GM18861 (cell line): ENCODE measurements at regions not wholly inside any gene's neighbourhood (a gene's known extent, or its start where the extent isn't known, plus 50 kb on each side); places are given as distances from the start of the nearest gene placed in this dataset.

ENCODE experiments used
- ATAC-seq: cut with Tn5 transposase; IDR thresholded peaks from one replicate; pipeline ENCODE4 v1.9.1; 2021; ENCODE audit not compliant: unreplicated experiment

DNA sequence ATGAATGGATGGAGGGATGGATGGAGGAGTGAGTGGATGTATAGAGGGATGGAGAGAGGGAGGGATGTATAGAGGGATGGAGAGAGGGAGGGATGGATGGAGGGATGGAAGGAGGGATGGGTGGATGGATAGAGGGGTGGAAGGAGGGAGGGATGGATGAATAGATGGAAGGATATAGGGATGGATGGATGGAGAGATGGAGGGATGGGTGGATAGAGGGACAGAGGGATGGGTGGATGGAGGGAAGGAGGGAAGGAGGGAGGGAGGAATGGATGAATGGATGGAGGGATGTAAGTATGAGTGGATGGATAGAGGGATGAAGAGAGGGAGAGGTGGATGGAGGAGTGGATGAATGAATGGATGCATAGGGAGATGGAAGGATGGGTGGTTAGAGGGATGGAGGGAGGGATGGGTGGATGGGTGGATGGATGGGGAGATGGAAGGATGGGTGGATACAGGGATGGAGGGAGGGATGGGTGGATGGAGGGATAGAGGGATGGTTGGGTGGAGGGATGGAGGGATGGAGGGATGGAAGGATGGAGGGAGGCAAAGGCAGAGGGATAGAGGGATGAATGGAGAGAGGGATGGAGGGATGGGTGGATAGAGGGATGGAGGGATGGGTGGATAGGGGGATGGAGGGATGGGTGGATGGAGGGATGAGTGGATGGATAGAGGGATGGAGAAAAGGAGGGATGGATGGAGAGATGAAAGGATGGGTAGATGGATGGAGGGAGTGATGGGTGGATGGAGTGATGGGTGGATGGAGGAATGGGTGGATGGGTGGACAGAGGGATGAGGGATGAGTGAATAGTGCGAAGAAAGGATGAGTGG, 313.8 kb downstream of the UACA start:
- ATAC-seq: no peak

- ATAC-seq: no peak
Observed at GRCh38 chr15:70447928-70448698, 315.2 kb downstream of the UACA start.

- no peak for ATAC-seq
Observed at GRCh38 chr15:70447521-70447920, 315.8 kb downstream of the UACA start.

- no peak for ATAC-seq
Observed at GRCh38 chr15:70447081-70447480, 316.3 kb downstream of the UACA start.

DNA sequence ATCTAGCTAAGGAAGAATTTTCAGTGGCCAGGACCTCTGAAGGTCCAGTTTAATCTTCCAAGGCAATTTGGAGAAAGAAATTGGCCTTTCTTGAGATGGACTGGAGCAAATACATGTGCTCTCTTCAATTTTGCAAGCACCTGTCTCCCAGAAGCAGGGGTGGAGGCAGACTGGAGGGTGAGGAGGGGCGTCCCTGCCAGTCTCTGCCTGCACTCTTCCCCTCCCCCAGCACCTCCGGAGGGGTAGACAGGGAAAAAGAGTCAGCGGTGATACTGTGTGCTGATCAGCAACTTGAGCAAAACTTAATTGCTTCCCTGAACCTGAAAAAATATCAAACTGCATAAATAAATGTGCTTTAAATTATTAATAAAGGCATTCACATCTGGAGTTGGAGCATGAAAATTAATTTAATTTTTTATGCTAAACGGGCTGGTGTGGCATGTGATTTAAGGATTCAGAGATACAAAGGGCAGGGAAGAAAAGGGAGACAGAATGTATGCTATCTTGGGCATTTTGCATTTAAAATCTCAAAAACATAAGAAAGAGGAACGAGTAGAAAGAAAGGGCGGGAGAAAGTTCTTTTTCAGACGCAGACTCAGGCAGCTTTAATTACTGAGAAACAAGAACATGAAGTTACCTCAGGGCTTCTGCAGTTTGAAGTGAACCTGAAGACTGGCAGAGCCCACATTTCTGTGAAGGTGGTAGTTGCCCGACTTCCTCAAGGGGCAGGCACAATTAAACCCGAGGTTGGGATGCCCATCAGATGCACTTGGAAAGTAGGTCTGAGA, 319.7 kb downstream of the UACA start:
- ATAC-seq: no peak

GRCh38 chr15:70442616-70443321, 320.6 kb downstream of the UACA start:
- ATAC-seq: no peak

DNA sequence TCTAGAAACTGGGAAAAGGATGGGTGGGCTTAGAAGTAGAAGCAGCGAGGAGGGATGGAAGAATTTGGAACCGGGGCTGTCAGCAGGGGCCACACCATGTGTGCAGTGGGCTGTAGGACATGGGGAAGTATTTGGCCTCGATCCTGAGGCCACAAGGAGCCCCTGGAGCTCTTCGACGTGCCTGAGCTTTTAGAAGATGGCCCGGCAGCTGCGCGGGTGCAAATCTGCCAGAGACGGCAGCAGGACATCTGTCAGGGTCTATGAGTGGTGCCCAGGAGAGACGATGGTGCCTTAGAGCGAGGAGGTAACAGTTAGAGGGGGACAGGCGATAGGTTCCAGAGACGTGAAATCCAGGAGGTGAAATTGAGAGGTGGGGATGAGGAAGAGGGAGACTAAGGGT, 321.1 kb downstream of the UACA start:
- no peak for ATAC-seq

- ATAC-seq: no peak
Observed at GRCh38 chr15:70440416-70441138, 322.8 kb downstream of the UACA start.

GRCh38 chr15:70439880-70440279, 323.5 kb downstream of the UACA start:
- no peak for ATAC-seq

- ATAC-seq: no peak
Observed at GRCh38 chr15:70439304-70439877, 324.0 kb downstream of the UACA start.

- no peak for ATAC-seq
Observed at GRCh38 chr15:70438776-70439175, 324.6 kb downstream of the UACA start.

DNA sequence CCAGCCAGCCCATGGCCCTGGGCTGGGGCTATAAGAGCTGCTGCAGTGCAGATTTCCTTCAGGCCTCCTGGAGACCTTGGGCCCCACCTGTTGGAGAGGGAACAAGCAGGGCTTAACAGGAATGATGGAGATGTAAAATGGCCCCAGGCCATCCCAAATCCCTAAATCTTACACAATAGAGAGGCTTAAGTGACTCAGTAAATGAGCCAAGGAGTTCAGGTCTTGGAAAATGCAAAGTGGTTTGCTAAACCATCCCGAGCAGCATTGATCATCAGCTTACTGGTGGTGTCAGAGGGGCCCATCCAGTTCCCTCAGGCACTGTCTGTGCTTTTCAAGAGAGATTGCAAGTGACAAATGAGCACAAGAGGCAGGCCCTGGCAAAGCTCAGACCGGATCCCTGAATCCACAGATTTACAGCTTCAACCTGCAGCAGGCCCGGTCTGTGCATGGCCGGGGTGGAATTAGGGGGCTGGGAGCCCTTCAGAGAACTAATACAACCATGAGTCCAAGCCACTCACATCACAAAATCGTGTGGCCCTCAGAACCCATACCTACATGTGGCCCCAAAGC, 325.4 kb downstream of the UACA start:
- no peak for ATAC-seq

DNA sequence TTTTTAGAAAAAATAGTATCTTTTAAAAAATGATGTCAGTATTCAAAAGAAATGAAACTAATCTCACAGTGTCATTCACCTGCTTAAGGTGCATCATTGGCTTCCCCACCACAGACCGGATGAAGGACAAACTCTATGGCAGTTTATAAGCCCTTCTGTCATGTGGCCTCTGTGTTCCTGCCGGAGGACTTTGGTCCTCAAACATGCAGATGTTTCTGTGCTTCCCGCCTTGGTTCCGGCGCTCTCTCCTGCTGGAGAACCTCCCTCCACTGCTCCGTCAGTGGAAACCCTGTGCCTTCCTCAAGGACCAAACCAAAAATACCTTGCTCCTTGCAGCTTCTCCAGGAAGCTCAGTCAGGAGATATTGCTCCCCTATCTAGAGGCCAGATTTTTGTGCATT, 326.3 kb downstream of the UACA start:
- no peak for ATAC-seq

DNA sequence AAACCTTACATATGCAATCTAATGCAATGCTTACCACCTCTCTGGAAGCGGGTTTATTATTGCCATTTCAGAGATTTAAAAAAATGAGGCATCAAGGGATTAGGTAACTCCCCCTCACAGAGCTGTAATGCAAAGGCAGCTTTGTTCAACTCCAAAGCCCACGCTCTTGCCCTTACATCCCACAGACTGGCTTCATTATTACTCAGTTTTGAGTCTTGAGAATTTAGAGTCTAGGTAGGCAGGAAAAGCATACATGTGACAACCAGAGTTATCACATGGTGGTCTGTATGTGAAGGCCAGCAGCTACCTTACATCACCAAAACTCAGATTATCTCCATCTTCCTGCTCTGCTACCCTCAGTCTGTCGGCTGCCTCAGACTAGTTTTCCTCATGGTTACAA, 326.9 kb downstream of the UACA start:
- ATAC-seq: no peak

DNA sequence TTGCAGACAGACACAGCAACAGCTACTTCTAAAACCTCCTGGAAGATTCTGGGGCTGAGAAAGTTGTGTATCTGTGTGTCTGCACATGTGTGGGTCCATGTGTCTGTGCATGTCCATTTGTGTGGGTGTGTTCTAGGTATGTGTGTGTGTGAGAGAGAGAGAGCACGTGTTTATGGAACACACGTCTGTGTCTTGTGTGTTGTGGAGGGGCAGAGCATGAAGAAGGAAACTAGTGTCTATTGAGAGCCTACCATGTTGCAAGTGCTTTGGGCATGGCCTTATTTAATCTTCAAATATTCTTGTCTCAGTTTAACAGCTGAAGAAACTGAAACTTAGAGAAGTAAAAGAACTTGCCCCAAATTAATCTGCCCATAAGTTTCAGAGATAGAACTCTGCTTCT, 327.5 kb downstream of the UACA start:
- no peak for ATAC-seq

GRCh38 chr15:70435369-70435768, 328.0 kb downstream of the UACA start:
- ATAC-seq: no peak

DNA sequence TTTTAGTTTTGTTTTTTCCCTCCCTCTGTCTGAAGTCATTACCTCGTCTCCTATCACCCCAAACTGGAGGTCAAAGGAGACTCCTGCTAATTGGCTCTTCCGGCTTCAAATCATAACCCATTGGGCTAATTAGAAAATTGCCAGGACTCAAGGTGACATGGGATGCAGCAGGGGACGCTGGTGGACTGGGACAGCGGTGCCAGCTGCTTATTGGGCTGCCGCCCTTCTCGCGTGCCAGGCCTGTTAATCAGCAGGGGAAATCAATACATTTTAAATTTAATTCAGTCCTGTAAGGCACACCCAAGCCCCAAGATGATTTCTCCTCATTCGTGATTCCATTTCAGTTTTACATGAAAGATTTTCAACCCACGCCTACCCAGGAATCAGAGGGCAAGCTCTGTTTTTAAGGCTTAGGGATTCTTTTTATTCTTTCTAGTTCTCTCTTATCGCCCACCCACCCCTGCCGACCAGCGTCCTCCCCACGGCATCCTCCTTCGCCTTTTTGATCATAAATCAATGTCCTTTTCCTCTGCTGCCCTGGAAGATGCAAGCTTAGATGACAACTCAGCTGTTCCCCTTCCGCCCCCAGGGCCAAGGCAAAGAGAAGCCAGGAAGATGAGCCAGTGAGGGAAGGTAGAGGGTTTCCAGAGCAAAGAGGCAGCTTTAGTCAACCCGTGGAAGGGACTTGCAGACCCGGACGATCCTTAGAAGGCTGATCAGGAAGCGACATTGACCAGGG, 329.6 kb downstream of the UACA start:
- ATAC-seq: no peak

DNA sequence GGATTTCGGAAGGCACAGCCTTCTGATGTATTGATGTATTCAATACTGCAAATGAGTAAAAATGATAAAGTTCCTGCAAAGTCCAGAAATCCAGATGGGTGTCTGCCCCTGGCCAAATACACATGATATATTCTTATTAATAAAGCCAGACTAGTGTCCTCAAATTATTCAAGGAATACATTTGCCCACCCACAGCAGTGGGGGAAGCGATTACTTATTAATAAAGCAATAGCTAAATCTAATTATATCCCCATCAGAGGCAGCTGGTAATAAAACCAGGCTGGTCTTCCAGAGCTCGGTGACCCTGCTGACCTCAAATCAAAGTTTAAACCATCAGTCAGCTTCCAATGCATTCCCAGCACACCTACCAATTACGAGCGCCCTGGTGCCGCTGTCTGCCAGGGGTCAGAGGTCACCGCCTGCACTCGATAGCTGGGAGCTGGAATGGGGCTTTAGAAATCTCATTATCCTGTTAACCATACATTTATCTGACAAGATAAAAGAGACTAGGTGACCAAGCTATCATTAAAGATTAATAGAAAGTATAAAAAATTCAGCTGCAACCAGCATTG, 330.3 kb downstream of the UACA start:
- ATAC-seq: no peak

GRCh38 chr15:70431854-70432253, 331.5 kb downstream of the UACA start:
- ATAC-seq: no peak
